Neural cell (in vitro differentiated cells): ENCODE measurements at regions not wholly inside any gene's neighbourhood (a gene's known extent, or its start where the extent isn't known, plus 50 kb on each side); places are given as distances from the start of the nearest gene placed in this dataset.

Experiments used
- H2AFZ ChIP-seq: fragments of 200-600, 300-800 bp; sonication (generic), shearing (Covaris generic); 2 replicates; pipeline ENCODE4 v1.6.0; 2014; ENCODE audit warnings: low read depth, mild to moderate bottlenecking, antibody characterized with exemption, low read length, moderate library complexity
- H3F3A ChIP-seq: fragments of 200-600 bp; shearing (Covaris generic); 2 replicates; pipeline ENCODE4 v1.6.1; 2016; ENCODE audit warnings: mild to moderate bottlenecking, moderate library complexity, mixed read lengths, antibody characterized with exemption, low read length; ENCODE audit not compliant: insufficient read depth, poor library complexity, severe bottlenecking
- H3K27ac ChIP-seq: fragments of 200-600, 300-800 bp; sonication (generic), shearing (Covaris generic); 2 replicates; pipeline ENCODE4 v1.5.1; 2014; ENCODE audit warnings: mild to moderate bottlenecking, low read length, moderate library complexity
- H3K27me3 ChIP-seq: fragments of 300-800, 200-600 bp; sonication (generic), shearing (Covaris generic); 2 replicates; pipeline ENCODE4 v1.6.0; 2014; ENCODE audit warnings: mild to moderate bottlenecking, low read depth, low read length, moderate library complexity; ENCODE audit not compliant: insufficient read depth
- H3K36me3 ChIP-seq: fragments of 300-800, 200-600 bp; sonication (generic), shearing (Covaris generic); 2 replicates; pipeline ENCODE4 v1.5.1; 2014; ENCODE audit warnings: mild to moderate bottlenecking, antibody characterized with exemption, low read length, moderate library complexity; ENCODE audit not compliant: insufficient read depth
- H3K4me2 ChIP-seq: fragments of 300-800, 200-600 bp; sonication (generic), shearing (Covaris generic); 2 replicates; pipeline ENCODE4 v1.6.0; 2014; ENCODE audit warnings: mild to moderate bottlenecking, low read length
- H3K4me3 ChIP-seq: fragments of 300-800, 200-600 bp; sonication (generic), shearing (Covaris generic); 2 replicates; pipeline ENCODE4 v1.5.1; 2014; ENCODE audit warnings: mild to moderate bottlenecking, low read length, moderate library complexity
- H3K79me2 ChIP-seq: fragments of 200-600 bp; shearing (Covaris generic); replicated peaks from 2 replicates; pipeline ENCODE4 v1.6.0; 2014; ENCODE audit warnings: mild to moderate bottlenecking, low read length, moderate library complexity; ENCODE audit not compliant: insufficient read depth
- H3K9ac ChIP-seq: fragments of 300-800, 200-600 bp; sonication (generic), shearing (Covaris generic); 2 replicates; pipeline ENCODE4 v1.6.1; 2016; ENCODE audit warnings: mild to moderate bottlenecking, low read length, mixed read lengths
- H3K9me2 ChIP-seq: fragments of 200-600 bp; shearing (Covaris generic); 2 replicates; pipeline ENCODE4 v1.6.1; 2016; ENCODE audit warnings: mild to moderate bottlenecking, low read length, mixed read lengths; ENCODE audit not compliant: insufficient read depth
- H3K9me3 ChIP-seq: fragments of 200-600, 300-800 bp; sonication (generic), shearing (Covaris generic); 2 replicates; pipeline ENCODE4 v1.6.1; 2016; ENCODE audit warnings: mild to moderate bottlenecking, mixed run types, low read length, moderate library complexity, mixed read lengths
- H4K20me1 ChIP-seq: fragments of 200-600 bp; shearing (Covaris generic); 2 replicates; pipeline ENCODE4 v1.6.1; 2016; ENCODE audit warnings: mild to moderate bottlenecking, mixed run types; ENCODE audit not compliant: insufficient read depth
- EP300 ChIP-seq: fragments of 450-650 bp; conservative IDR thresholded peaks from 2 replicates; pipeline ENCODE4 v1.6.1; 2014; ENCODE audit warnings: antibody characterized with exemption, mild to moderate bottlenecking, moderate library complexity; ENCODE audit not compliant: poor library complexity, severe bottlenecking
- EZH2 ChIP-seq: fragments of 200-600, 300-800 bp; shearing (Covaris generic), sonication (generic); IDR thresholded peaks from 2 replicates; pipeline ENCODE4 v1.6.1; 2014; ENCODE audit warnings: antibody characterized with exemption, low read length, borderline replicate concordance, mild to moderate bottlenecking; ENCODE audit not compliant: insufficient read depth, poor library complexity, severe bottlenecking
- RAD21 ChIP-seq: fragments of 450-650 bp; conservative IDR thresholded peaks from 2 replicates; pipeline ENCODE4 v1.6.1; 2014; ENCODE audit warnings: antibody characterized with exemption, mild to moderate bottlenecking, moderate library complexity
- SMC3 ChIP-seq: fragments of 450-650 bp; conservative IDR thresholded peaks from 2 replicates; pipeline ENCODE4 v1.6.1; 2014; ENCODE audit warnings: antibody characterized with exemption, mild to moderate bottlenecking, moderate library complexity; ENCODE audit not compliant: poor library complexity
- TF ChIP-seq, protein P1 (sequence below): fragments of 450-650 bp; IDR thresholded peaks from 2 replicates; pipeline ENCODE4 v1.5.1; 2014; ENCODE audit warnings: antibody characterized with exemption, mild to moderate bottlenecking, moderate library complexity; ENCODE audit not compliant: poor library complexity, severe bottlenecking
- TF ChIP-seq, protein P2 (sequence below): IDR thresholded peaks from 2 replicates; pipeline ENCODE4 v1.6.1; 2012; ENCODE audit warnings: borderline replicate concordance

DNA sequence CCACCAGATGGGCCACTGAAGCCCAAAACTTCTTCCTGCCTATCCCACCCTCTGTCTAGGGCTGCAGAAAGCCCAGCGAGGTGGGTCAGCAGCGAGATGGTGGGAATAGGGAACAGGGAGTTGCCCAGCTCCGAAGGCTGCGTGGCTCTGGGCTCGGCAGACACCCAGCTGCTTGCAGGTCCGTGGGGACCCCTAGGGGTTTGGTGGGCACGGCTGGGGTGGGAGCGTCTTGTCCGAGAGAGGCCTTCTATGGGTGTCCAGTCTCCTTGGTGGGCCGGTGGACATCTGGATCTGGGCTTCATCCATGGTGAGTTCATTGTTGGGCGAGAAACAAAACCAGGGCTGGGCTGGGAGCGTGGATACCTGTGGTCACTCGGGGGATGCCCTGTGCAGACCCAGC is 1211.0 kb downstream of the BRD1 start:
- Histone ChIP-seq H3K9ac (no peak overlapping the region), H3K4me3 (no peak overlapping the region), H3K9me3 (no peaks in the 10 kb centered on the region)

DNA sequence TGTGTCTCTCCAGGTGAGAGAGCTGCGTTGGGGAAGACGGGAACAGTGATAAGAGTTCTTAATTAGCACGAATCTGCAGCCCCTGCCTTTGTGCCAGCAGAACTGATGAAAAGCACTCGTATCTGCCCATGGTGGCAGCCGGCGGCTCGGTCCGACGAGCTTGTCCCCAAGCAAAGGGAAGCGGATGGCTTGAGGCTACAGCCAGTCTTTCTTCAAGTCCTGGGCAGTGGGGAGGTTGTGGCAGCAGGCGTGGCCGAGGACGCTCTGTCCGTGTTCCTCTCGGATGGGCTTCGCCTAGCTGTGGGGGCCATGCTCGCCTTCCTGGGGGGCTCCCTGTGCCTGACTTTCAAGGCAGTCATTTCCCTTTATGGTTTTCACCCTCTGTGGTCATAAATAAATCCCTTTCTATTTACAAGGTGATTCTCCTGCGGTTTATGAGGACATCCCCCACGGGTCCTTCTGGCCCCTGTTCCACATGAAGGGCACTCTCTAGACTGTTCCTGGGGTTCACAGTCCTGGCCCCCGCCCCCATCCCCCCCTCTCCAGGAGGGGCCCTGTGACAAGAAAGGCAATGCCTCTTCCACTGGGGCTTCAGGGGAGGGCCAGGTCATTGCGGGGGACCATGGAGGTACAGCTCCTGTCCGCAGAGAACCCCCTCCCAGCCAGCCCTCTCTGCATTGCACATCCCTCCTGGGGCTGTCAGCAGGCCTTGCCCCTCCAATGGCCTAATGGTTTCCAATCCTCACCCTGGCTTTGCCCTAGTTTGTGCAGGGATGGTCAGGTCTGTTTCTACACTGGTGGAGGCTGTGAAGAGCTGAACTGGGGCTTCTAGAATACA is 1212.3 kb downstream of the BRD1 start:
- Histone ChIP-seq H3K4me2 (no peak overlapping the region), H3K36me3 (no peaks in the 10 kb centered on the region), H3K4me3 (no peak overlapping the region), H4K20me1 (no peaks in the 10 kb centered on the region), H3K9me3 (no peaks in the 10 kb centered on the region), H3F3A (no peaks in the 10 kb centered on the region), H3K27ac (no peak overlapping the region), H2AFZ (no peak overlapping the region), H3K9ac (no peak overlapping the region), H3K79me2 (no peaks in the 10 kb centered on the region), H3K9me2 (no peaks in the 10 kb centered on the region), H3K27me3 (no peaks in the 10 kb centered on the region)
- TF ChIP-seq RAD21, result no peak
- no peak for TF ChIP-seq EP300
- TF ChIP-seq EZH2, result no peak
- TF ChIP-seq, protein P1, sequence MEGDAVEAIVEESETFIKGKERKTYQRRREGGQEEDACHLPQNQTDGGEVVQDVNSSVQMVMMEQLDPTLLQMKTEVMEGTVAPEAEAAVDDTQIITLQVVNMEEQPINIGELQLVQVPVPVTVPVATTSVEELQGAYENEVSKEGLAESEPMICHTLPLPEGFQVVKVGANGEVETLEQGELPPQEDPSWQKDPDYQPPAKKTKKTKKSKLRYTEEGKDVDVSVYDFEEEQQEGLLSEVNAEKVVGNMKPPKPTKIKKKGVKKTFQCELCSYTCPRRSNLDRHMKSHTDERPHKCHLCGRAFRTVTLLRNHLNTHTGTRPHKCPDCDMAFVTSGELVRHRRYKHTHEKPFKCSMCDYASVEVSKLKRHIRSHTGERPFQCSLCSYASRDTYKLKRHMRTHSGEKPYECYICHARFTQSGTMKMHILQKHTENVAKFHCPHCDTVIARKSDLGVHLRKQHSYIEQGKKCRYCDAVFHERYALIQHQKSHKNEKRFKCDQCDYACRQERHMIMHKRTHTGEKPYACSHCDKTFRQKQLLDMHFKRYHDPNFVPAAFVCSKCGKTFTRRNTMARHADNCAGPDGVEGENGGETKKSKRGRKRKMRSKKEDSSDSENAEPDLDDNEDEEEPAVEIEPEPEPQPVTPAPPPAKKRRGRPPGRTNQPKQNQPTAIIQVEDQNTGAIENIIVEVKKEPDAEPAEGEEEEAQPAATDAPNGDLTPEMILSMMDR, result no peak

More for the DNA sequence above, 1211.0 kb downstream of the BRD1 start:
- Histone ChIP-seq H3K36me3 (no peaks in the 10 kb centered on the region), H3K79me2 (no peaks in the 10 kb centered on the region), H3F3A (no peaks in the 10 kb centered on the region), H3K4me2 (no peak overlapping the region), H3K27ac (no peak overlapping the region), H4K20me1 (no peaks in the 10 kb centered on the region), H3K9me2 (no peaks in the 10 kb centered on the region), H3K27me3 (no peaks in the 10 kb centered on the region), H2AFZ (no peak overlapping the region)
- TF ChIP-seq, protein P2, sequence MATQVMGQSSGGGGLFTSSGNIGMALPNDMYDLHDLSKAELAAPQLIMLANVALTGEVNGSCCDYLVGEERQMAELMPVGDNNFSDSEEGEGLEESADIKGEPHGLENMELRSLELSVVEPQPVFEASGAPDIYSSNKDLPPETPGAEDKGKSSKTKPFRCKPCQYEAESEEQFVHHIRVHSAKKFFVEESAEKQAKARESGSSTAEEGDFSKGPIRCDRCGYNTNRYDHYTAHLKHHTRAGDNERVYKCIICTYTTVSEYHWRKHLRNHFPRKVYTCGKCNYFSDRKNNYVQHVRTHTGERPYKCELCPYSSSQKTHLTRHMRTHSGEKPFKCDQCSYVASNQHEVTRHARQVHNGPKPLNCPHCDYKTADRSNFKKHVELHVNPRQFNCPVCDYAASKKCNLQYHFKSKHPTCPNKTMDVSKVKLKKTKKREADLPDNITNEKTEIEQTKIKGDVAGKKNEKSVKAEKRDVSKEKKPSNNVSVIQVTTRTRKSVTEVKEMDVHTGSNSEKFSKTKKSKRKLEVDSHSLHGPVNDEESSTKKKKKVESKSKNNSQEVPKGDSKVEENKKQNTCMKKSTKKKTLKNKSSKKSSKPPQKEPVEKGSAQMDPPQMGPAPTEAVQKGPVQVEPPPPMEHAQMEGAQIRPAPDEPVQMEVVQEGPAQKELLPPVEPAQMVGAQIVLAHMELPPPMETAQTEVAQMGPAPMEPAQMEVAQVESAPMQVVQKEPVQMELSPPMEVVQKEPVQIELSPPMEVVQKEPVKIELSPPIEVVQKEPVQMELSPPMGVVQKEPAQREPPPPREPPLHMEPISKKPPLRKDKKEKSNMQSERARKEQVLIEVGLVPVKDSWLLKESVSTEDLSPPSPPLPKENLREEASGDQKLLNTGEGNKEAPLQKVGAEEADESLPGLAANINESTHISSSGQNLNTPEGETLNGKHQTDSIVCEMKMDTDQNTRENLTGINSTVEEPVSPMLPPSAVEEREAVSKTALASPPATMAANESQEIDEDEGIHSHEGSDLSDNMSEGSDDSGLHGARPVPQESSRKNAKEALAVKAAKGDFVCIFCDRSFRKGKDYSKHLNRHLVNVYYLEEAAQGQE, result no peak
- TF ChIP-seq EZH2, result no peak
- TF ChIP-seq SMC3, result no peak
- TF ChIP-seq RAD21, result no peak
